ENCODE measurements at regions not wholly inside any gene's neighbourhood (a gene's known extent, or its start where the extent isn't known, plus 50 kb on each side); places are given as distances from the start of the nearest gene placed in this dataset.

DNA sequence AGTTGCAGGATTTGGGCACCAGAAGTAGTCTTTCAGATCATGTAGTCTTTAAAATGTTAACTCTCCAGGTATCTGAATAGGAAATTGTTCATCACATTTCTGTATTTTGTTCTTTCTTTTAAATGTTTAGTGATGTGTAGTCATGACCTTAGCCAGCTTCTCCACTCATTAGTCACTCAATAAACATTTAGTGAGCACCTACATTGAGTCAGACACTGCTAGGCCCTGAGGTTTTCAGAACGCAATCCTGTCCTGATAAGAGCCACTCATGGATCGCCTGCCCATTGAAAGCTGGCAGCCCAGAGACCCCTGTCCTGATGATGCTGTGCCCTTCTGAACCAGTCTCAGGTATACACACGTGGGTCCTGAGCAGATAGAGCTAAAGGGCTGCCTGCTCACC is 163.4 kb upstream of the HEY2 start:
- TF ChIP-seq, protein P1, sequence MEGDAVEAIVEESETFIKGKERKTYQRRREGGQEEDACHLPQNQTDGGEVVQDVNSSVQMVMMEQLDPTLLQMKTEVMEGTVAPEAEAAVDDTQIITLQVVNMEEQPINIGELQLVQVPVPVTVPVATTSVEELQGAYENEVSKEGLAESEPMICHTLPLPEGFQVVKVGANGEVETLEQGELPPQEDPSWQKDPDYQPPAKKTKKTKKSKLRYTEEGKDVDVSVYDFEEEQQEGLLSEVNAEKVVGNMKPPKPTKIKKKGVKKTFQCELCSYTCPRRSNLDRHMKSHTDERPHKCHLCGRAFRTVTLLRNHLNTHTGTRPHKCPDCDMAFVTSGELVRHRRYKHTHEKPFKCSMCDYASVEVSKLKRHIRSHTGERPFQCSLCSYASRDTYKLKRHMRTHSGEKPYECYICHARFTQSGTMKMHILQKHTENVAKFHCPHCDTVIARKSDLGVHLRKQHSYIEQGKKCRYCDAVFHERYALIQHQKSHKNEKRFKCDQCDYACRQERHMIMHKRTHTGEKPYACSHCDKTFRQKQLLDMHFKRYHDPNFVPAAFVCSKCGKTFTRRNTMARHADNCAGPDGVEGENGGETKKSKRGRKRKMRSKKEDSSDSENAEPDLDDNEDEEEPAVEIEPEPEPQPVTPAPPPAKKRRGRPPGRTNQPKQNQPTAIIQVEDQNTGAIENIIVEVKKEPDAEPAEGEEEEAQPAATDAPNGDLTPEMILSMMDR (IDR thresholded peaks at IDR 0.05) = no peak
- TF ChIP-seq FOSL2 (IDR thresholded peaks at IDR 0.05; ENCODE audit: borderline replicate concordance, low read depth) (no peak), MXI1 (IDR thresholded peaks at IDR 0.05; ENCODE audit: low read depth, low read length) (no peak), CHD2 (IDR thresholded peaks at IDR 0.05; ENCODE audit: low read length, partially characterized antibody) (no peak), MEF2A (IDR thresholded peaks at IDR 0.05; ENCODE audit: borderline replicate concordance, low read depth) (no peak), EZH2phosphoT487 (IDR thresholded peaks at IDR 0.05; ENCODE audit: borderline replicate concordance, low read depth) (no peak), RFX5 (IDR thresholded peaks at IDR 0.05; ENCODE audit: low read length) (no peak), RCOR1 (IDR thresholded peaks at IDR 0.05; ENCODE audit: low read length) (no peak)
- TF ChIP-seq, protein P2, sequence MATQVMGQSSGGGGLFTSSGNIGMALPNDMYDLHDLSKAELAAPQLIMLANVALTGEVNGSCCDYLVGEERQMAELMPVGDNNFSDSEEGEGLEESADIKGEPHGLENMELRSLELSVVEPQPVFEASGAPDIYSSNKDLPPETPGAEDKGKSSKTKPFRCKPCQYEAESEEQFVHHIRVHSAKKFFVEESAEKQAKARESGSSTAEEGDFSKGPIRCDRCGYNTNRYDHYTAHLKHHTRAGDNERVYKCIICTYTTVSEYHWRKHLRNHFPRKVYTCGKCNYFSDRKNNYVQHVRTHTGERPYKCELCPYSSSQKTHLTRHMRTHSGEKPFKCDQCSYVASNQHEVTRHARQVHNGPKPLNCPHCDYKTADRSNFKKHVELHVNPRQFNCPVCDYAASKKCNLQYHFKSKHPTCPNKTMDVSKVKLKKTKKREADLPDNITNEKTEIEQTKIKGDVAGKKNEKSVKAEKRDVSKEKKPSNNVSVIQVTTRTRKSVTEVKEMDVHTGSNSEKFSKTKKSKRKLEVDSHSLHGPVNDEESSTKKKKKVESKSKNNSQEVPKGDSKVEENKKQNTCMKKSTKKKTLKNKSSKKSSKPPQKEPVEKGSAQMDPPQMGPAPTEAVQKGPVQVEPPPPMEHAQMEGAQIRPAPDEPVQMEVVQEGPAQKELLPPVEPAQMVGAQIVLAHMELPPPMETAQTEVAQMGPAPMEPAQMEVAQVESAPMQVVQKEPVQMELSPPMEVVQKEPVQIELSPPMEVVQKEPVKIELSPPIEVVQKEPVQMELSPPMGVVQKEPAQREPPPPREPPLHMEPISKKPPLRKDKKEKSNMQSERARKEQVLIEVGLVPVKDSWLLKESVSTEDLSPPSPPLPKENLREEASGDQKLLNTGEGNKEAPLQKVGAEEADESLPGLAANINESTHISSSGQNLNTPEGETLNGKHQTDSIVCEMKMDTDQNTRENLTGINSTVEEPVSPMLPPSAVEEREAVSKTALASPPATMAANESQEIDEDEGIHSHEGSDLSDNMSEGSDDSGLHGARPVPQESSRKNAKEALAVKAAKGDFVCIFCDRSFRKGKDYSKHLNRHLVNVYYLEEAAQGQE (IDR thresholded peaks at IDR 0.05; ENCODE audit: low read depth, low read length) = no peak
- TF ChIP-seq, protein P3, sequence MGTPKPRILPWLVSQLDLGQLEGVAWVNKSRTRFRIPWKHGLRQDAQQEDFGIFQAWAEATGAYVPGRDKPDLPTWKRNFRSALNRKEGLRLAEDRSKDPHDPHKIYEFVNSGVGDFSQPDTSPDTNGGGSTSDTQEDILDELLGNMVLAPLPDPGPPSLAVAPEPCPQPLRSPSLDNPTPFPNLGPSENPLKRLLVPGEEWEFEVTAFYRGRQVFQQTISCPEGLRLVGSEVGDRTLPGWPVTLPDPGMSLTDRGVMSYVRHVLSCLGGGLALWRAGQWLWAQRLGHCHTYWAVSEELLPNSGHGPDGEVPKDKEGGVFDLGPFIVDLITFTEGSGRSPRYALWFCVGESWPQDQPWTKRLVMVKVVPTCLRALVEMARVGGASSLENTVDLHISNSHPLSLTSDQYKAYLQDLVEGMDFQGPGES (IDR thresholded peaks at IDR 0.05; ENCODE audit: low read depth, low read length) = no peak
- TF ChIP-seq, protein P4, sequence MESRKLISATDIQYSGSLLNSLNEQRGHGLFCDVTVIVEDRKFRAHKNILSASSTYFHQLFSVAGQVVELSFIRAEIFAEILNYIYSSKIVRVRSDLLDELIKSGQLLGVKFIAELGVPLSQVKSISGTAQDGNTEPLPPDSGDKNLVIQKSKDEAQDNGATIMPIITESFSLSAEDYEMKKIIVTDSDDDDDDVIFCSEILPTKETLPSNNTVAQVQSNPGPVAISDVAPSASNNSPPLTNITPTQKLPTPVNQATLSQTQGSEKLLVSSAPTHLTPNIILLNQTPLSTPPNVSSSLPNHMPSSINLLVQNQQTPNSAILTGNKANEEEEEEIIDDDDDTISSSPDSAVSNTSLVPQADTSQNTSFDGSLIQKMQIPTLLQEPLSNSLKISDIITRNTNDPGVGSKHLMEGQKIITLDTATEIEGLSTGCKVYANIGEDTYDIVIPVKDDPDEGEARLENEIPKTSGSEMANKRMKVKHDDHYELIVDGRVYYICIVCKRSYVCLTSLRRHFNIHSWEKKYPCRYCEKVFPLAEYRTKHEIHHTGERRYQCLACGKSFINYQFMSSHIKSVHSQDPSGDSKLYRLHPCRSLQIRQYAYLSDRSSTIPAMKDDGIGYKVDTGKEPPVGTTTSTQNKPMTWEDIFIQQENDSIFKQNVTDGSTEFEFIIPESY (IDR thresholded peaks at IDR 0.05; ENCODE audit: borderline replicate concordance, low read depth) = no peak
